Trophoblast cell (in vitro differentiated cells and primary cell): ENCODE measurements at regions not wholly inside any gene's neighbourhood (a gene's known extent, or its start where the extent isn't known, plus 50 kb on each side); places are given as distances from the start of the nearest gene placed in this dataset.

ENCODE experiments used
- DNase-seq, 2 donors: peaks; one replicate each; pipeline ENCODE4 v3.0.0-alpha.2; 2016
- H2AFZ ChIP-seq: 2 replicates; pipeline ENCODE4 v1.6.1; 2013; ENCODE audit warnings: low read length, moderate library complexity, mild to moderate bottlenecking; ENCODE audit not compliant: insufficient read depth, poor library complexity
- H2AK5ac ChIP-seq: 2 replicates; pipeline ENCODE4 v1.6.1; 2013; ENCODE audit warnings: mild to moderate bottlenecking, low read length
- H2BK120ac ChIP-seq: 2 replicates; pipeline ENCODE4 v1.6.1; 2013; ENCODE audit warnings: low read length, mild to moderate bottlenecking, moderate library complexity; ENCODE audit not compliant: insufficient read depth, poor library complexity
- H2BK12ac ChIP-seq: 2 replicates; pipeline ENCODE4 v1.6.1; 2013; ENCODE audit warnings: mild to moderate bottlenecking, low read length, moderate library complexity
- H2BK5ac ChIP-seq: 2 replicates; pipeline ENCODE4 v1.6.1; 2013; ENCODE audit warnings: low read length, low read depth, moderate library complexity, mild to moderate bottlenecking; ENCODE audit not compliant: poor library complexity
- H3K14ac ChIP-seq: 2 replicates; pipeline ENCODE4 v1.6.1; 2013; ENCODE audit warnings: mild to moderate bottlenecking, low read length
- H3K18ac ChIP-seq: 2 replicates; pipeline ENCODE4 v1.6.1; 2013; ENCODE audit warnings: mild to moderate bottlenecking, low read length
- H3K23ac ChIP-seq: 2 replicates; pipeline ENCODE4 v1.6.1; 2013; ENCODE audit warnings: low read length
- H3K27ac ChIP-seq: 2 replicates; pipeline ENCODE4 v1.5.1; 2013; ENCODE audit warnings: low read depth, mild to moderate bottlenecking, inconsistent platforms, low read length, moderate library complexity
- H3K27me3 ChIP-seq: 2 replicates; pipeline ENCODE4 v1.6.1; 2013; ENCODE audit warnings: inconsistent platforms, mild to moderate bottlenecking, low read length, moderate library complexity; ENCODE audit not compliant: insufficient read depth
- H3K36me3 ChIP-seq, 2 experiments: 1 replicate in 1 of 2; 2 replicates in 1 of 2; pipeline ENCODE4 v1.6.1; 2013; ENCODE audit warnings: low read length in 2 of 2, mild to moderate bottlenecking in 2 of 2, moderate library complexity in 1 of 2; ENCODE audit not compliant: insufficient read depth in 2 of 2, control insufficient read depth in 1 of 2
- H3K4ac ChIP-seq: 2 replicates; pipeline ENCODE4 v1.6.1; 2013; ENCODE audit warnings: low read depth, mild to moderate bottlenecking, low read length, moderate library complexity
- H3K4me1 ChIP-seq, 2 experiments: 1 replicate in 1 of 2; 2 replicates in 1 of 2; pipeline ENCODE4 v1.6.1; 2013; ENCODE audit warnings: low read length in 2 of 2, mild to moderate bottlenecking in 2 of 2, moderate library complexity in 1 of 2; ENCODE audit not compliant: insufficient read depth in 2 of 2, control insufficient read depth in 1 of 2
- H3K4me2 ChIP-seq: 2 replicates; pipeline ENCODE4 v1.6.1; 2013; ENCODE audit warnings: inconsistent platforms, mild to moderate bottlenecking, low read length, moderate library complexity
- H3K4me3 ChIP-seq: 2 replicates; pipeline ENCODE4 v1.5.1; 2013; ENCODE audit warnings: mild to moderate bottlenecking, low read depth, low read length, inconsistent platforms
- H3K79me1 ChIP-seq: one replicate; pipeline ENCODE4 v1.6.1; 2013; ENCODE audit warnings: low read length
- H3K79me2 ChIP-seq: 2 replicates; pipeline ENCODE4 v1.6.1; 2013; ENCODE audit warnings: low read length, mild to moderate bottlenecking; ENCODE audit not compliant: control insufficient read depth, insufficient read depth, poor library complexity
- H3K9ac ChIP-seq: 2 replicates; pipeline ENCODE4 v1.6.1; 2013; ENCODE audit warnings: mild to moderate bottlenecking, low read length
- H3K9me3 ChIP-seq: 2 replicates; pipeline ENCODE4 v1.6.1; 2013; ENCODE audit warnings: low read depth, mild to moderate bottlenecking, control low read depth, inconsistent platforms, low read length; ENCODE audit not compliant: insufficient read depth
- H4K12ac ChIP-seq: 2 replicates; pipeline ENCODE4 v1.6.1; 2013; ENCODE audit warnings: low read depth, mild to moderate bottlenecking, low read length, moderate library complexity
- H4K8ac ChIP-seq: 2 replicates; pipeline ENCODE4 v1.6.1; 2013; ENCODE audit warnings: low read depth, mild to moderate bottlenecking, low read length, moderate library complexity
- H4K91ac ChIP-seq: one replicate; pipeline ENCODE4 v1.6.1; 2013; ENCODE audit warnings: low read depth, mild to moderate bottlenecking, low read length, moderate library complexity
- WGBS: extraction: QIAGEN DNeasy Blood & Tissue Kit; methylation state at CpG from one replicate; pipeline ENCODE4 v1.1.7; 2013; ENCODE audit warnings: missing lambda C conversion rate; ENCODE audit not compliant: insufficient read length, insufficient coverage; ENCODE audit errors: extremely low coverage; 5-methylcytosine and 5-hydroxymethylcytosine counted together

DNA sequence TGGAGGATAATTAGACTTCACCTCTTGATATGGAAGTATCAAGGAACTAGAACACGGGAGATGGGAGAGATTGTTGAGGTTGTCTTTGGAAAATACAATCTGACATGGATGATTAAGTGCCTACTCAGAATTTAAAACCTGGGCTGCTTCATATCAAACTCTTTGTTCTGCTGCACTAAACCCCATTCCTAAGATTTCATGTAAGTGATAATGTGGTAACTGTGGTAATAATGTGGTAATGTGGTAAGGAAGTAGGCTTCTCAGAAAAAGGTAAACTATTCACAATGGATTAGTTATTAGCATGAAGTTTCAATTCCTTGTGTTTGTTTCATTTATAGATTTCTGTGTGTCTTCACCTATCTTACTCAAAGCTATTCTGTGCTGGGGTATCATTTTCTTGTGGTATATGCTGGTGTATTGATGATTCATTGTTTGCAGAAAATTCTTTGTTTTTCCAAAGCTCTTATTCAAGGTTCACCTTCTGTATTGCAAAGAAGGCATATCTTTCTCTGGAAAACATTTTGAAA, 129.9 kb upstream of the TAC1 start:
- no peak overlapping the region for H2BK5ac ChIP-seq
- no peak overlapping the region for H3K18ac ChIP-seq
- WGBS = no CpG with 5 or more reads among the region's 1 CpG
- no peak for DNase-seq
- H3K4me2 ChIP-seq = no peak overlapping the region
- no peak overlapping the region for H4K12ac ChIP-seq
- no peak overlapping the region for H3K4ac ChIP-seq
- no peak overlapping the region for H4K91ac ChIP-seq
- no peak overlapping the region for H3K4me3 ChIP-seq
- H3K9me3 ChIP-seq = no peaks in the 10 kb centered on the region
- no peak overlapping the region for H4K8ac ChIP-seq
- no peaks in the 10 kb centered on the region for H3K4me1 ChIP-seq
- no peak overlapping the region for H2BK12ac ChIP-seq
- H3K23ac ChIP-seq = no peak overlapping the region
- H2AFZ ChIP-seq = no peak overlapping the region
- no peak overlapping the region for H3K27ac ChIP-seq
- no peak overlapping the region for H2BK120ac ChIP-seq
- no peaks in the 10 kb centered on the region for H3K79me1 ChIP-seq
- no peaks in the 10 kb centered on the region for H3K27me3 ChIP-seq
- no peak overlapping the region for H3K14ac ChIP-seq
- H2AK5ac ChIP-seq = no peak overlapping the region
- H3K36me3 ChIP-seq = no peaks in the 10 kb centered on the region
- H3K79me2 ChIP-seq = no peaks in the 10 kb centered on the region
- H3K9ac ChIP-seq = no peak overlapping the region

- Histone ChIP-seq H2BK5ac (no peak overlapping the region), H3K27me3 (no peaks in the 10 kb centered on the region), H2BK120ac (no peak overlapping the region), H3K4me3 (no peak overlapping the region), H3K79me1 (no peaks in the 10 kb centered on the region), H3K4ac (no peak overlapping the region), H4K91ac (no peak overlapping the region), H3K9me3 (no peaks in the 10 kb centered on the region), H4K12ac (no peak overlapping the region), H3K79me2 (no peaks in the 10 kb centered on the region), H2BK12ac (no peak overlapping the region), H2AFZ (no peak overlapping the region), H2AK5ac (no peak overlapping the region), H3K23ac (no peak overlapping the region), H3K4me2 (no peak overlapping the region), H3K27ac (no peak overlapping the region), H3K18ac (no peak overlapping the region), H3K4me1 (no peaks in the 10 kb centered on the region), H4K8ac (no peak overlapping the region), H3K14ac (no peak overlapping the region), H3K36me3 (no peaks in the 10 kb centered on the region), H3K9ac (no peak overlapping the region)
- no peak for DNase-seq
- WGBS = no CpG with 5 or more reads among the region's 2 CpGs
Observed at GRCh38 chr7:97620495-97620894, 111.4 kb upstream of the TAC1 start.

DNA sequence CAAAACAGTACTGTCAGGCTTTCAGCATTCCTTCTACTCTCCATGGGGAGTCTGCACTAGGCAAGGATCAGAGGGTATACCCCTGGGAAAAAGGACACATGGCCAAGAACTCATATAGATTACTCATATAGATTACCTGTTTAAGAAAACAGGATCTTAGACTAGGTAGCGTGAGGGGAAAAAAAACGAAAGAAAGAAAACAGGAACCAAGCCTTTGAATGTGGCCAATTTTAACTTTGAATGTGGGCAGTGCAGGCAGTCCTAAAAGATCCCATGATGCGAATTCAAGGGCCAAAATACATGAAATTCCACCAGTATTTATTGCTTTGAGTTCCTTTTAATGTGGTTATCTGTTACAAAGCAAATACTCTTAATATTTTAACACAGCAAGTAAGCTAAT, 108.6 kb upstream of the TAC1 start:
- Histone ChIP-seq H3K27me3 (no peaks in the 10 kb centered on the region), H3K9ac (no peak overlapping the region), H4K8ac (no peak overlapping the region), H4K91ac (no peak overlapping the region), H3K4ac (no peak overlapping the region), H2AK5ac (no peak overlapping the region), H3K23ac (no peak overlapping the region), H3K36me3 (no peaks in the 10 kb centered on the region), H3K79me1 (no peaks in the 10 kb centered on the region), H3K4me2 (no peak overlapping the region), H3K79me2 (no peaks in the 10 kb centered on the region), H4K12ac (no peak overlapping the region), H3K4me1 (no peaks in the 10 kb centered on the region), H2BK120ac (no peak overlapping the region), H3K9me3 (no peaks in the 10 kb centered on the region), H3K4me3 (no peak overlapping the region), H3K27ac (no peak overlapping the region), H3K14ac (no peak overlapping the region), H2AFZ (no peak overlapping the region), H2BK12ac (no peak overlapping the region), H3K18ac (no peak overlapping the region), H2BK5ac (no peak overlapping the region)
- no CpG with 5 or more reads among the region's 3 CpGs for WGBS
- DNase-seq = no peak

GRCh38 chr7:97630116-97630515, 101.8 kb upstream of the TAC1 start:
- Histone ChIP-seq H3K4me1 (no peaks in the 10 kb centered on the region), H2AK5ac (no peak overlapping the region), H3K27ac (no peak overlapping the region), H3K23ac (no peak overlapping the region), H4K91ac (no peak overlapping the region), H3K4ac (no peak overlapping the region), H3K4me2 (no peak overlapping the region), H2BK12ac (no peak overlapping the region), H2AFZ (no peak overlapping the region), H4K12ac (no peak overlapping the region), H3K27me3 (no peaks in the 10 kb centered on the region), H3K79me2 (no peaks in the 10 kb centered on the region), H3K9ac (no peak overlapping the region), H2BK5ac (no peak overlapping the region), H3K18ac (no peak overlapping the region), H2BK120ac (no peak overlapping the region), H3K36me3 (no peaks in the 10 kb centered on the region), H3K14ac (no peak overlapping the region), H3K79me1 (no peaks in the 10 kb centered on the region), H3K4me3 (no peak overlapping the region), H3K9me3 (no peaks in the 10 kb centered on the region), H4K8ac (no peak overlapping the region)
- WGBS = no CpG with 5 or more reads among the region's 1 CpG
- DNase-seq = no peak
